HAP-1 (cell line): ENCODE measurements at regions not wholly inside any gene's neighbourhood (a gene's known extent, or its start where the extent isn't known, plus 50 kb on each side); places are given as distances from the start of the nearest gene placed in this dataset.
"Not testable (repeated sequence)": the region's sequence is repeated elsewhere in the genome, so short reads cannot be mapped to it uniquely, and the experiment has no call there.

Source experiments
- DNase-seq, 2 experiments: peaks; one replicate each; pipeline ENCODE4 v3.0.0-alpha.2; 2016 to 2020; ENCODE audit warnings: low spot score in 2 of 2
- H3K27me3 ChIP-seq: fragments of 250-450 bp; sonication (Bioruptor Pico); 2 replicates; pipeline ENCODE4 v1.5.1; 2020; ENCODE audit warnings: low read depth, mild to moderate bottlenecking, moderate library complexity
- H3K36me3 ChIP-seq: fragments of 250-450 bp; sonication (Bioruptor Pico); replicated peaks from 2 replicates; pipeline ENCODE4 v1.5.1; 2020; ENCODE audit warnings: mild to moderate bottlenecking
- H3K4me1 ChIP-seq: fragments of 250-450 bp; sonication (Bioruptor Pico); 2 replicates; pipeline ENCODE4 v1.5.1; 2020; ENCODE audit warnings: mild to moderate bottlenecking
- H3K4me3 ChIP-seq: fragments of 250-450 bp; sonication (Bioruptor Pico); 2 replicates; pipeline ENCODE4 v1.5.1; 2020; ENCODE audit warnings: mild to moderate bottlenecking, moderate library complexity
- H3K9me3 ChIP-seq: fragments of 250-450 bp; sonication (Bioruptor Pico); 2 replicates; pipeline ENCODE4 v1.5.1; 2020; ENCODE audit warnings: mild to moderate bottlenecking, moderate library complexity
- in situ Hi-C: fragments of 300-500 bp; cut with MboI; formaldehyde crosslinking; loops from 3 replicates; pipeline ENCODE4 v1.14.3; 2020; ENCODE audit warnings: low sequenced_read_pairs, inconsistent platforms, mixed read lengths

DNA sequence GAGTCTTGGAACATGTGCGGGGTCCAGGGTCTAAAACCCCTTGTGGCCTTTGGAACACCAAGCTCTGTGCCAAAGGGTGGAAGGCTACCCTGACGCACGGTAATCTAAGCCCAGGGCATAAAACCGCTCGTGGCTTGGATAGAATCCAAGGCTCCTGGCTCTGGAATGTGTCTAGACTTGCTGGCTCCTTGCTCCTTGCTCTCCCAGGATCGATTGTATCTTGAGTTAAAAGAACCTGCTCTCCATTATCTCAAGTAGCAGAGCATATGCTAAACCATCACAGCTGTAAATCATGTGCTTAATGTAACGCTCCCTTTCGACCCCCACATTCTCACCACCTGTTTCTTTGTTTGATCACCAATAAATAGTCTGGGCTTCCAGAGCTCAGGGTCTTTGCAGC lies 50.3 kb downstream of the TLCD4 start:
- H3K4me1 ChIP-seq, H3K9me3 ChIP-seq, H3K27me3 ChIP-seq, H3K4me3 ChIP-seq, in situ Hi-C loops, H3K36me3 ChIP-seq: not testable (repeated sequence)
- peak; percentile 26 to 75 for DNase-seq

DNA sequence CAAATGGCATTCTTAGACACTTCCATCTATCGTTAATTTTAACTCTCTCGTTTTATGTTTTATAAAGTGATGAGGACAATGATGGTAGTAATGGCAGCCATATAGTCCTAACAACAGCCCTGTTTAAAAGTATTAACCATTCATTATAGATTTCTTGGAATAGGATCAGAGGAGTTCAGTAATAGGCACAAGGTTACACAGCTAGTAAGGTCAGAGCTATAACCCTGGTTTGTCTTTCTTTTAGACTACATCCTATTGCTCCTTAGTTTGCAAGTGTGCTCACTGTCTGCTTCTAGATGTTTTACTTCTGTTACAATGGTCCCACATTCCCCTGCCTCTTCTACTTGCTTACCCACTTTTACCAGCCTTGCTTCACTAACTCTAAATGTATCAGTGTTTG lies 50.9 kb downstream of the TLCD4 start:
- Histone ChIP-seq H3K27me3 (no peaks in the 10 kb centered on the region), H3K9me3 (no peaks in the 10 kb centered on the region), H3K4me3 (no peak overlapping the region), H3K36me3 (no peaks in the 10 kb centered on the region), H3K4me1 (peaks cover 10% of the 10 kb centered on the region)
- in situ Hi-C loops: no loop called here
- no peak for DNase-seq

GRCh38 chr1:95168761-95169351 lies 51.7 kb downstream of the TLCD4 start:
- Histone ChIP-seq H3K4me1 (peaks cover 10% of the 10 kb centered on the region), H3K4me3 (no peak overlapping the region), H3K9me3 (no peaks in the 10 kb centered on the region), H3K36me3 (no peaks in the 10 kb centered on the region), H3K27me3 (no peaks in the 10 kb centered on the region)
- no peak for DNase-seq
- in situ Hi-C loops: no loop called here

GRCh38 chr1:95169548-95169947 lies 52.4 kb downstream of the TLCD4 start:
- DNase-seq: no peak

GRCh38 chr1:95171270-95172245 lies 54.4 kb downstream of the TLCD4 start:
- no peaks in the 10 kb centered on the region for H3K9me3 ChIP-seq
- in situ Hi-C loops: no loop called here
- H3K4me1 ChIP-seq: peaks cover 10% of the 10 kb centered on the region
- H3K4me3 ChIP-seq: no peak overlapping the region
- DNase-seq: no peak
- H3K27me3 ChIP-seq: no peaks in the 10 kb centered on the region
- no peaks in the 10 kb centered on the region for H3K36me3 ChIP-seq

More at GRCh38 chr1:95169548-95169947, 52.4 kb downstream of the TLCD4 start:
- in situ Hi-C loops: no loop called here
- no peaks in the 10 kb centered on the region for H3K9me3 ChIP-seq
- peaks cover 10% of the 10 kb centered on the region for H3K4me1 ChIP-seq
- H3K4me3 ChIP-seq: no peak overlapping the region
- no peaks in the 10 kb centered on the region for H3K27me3 ChIP-seq
- H3K36me3 ChIP-seq: no peaks in the 10 kb centered on the region

- no peaks in the 10 kb centered on the region for H3K36me3 ChIP-seq
- DNase-seq: no peak
- no peak overlapping the region for H3K4me3 ChIP-seq
- in situ Hi-C loops: no loop called here
- no peaks in the 10 kb centered on the region for H3K4me1 ChIP-seq
- H3K27me3 ChIP-seq: no peaks in the 10 kb centered on the region
- H3K9me3 ChIP-seq: no peaks in the 10 kb centered on the region
Observed at GRCh38 chr1:95176861-95177260, 57.1 kb upstream of the RWDD3 start.

DNA sequence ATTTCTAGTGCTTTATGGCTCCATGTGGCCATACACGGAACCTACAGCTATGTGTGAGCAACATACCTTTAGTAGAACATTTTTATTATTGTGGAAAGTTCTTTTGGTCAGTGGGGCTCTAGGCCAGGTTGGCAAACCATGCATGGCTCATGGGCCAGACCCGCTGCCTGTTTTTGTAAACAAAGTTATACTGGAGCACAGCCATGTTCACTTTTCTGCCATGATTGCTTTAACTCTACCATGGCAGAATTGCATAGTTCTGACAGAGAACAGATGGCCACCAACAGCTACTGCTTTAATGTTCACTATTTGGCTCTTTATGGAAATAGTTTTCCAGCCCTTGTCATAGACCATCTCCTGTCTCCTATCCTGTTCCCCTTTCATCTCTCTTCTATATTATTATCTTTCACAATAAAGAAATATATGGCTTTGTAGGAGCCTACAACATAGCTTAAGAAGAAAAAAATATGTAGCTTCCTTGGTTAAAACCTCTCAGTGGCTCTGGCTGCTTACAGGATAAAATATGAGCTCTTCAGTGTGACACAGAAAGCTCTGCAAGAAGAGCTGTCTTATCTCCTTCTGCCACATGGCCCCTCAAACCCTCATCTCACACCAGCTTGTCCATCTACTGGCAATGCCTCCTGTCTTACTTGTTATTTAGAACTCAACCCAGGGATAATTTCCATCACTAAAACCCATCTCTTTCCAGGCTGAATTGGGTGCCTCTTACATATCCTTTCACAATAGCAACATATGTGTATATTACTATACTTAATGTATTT lies 54.6 kb upstream of the RWDD3 start:
- in situ Hi-C loops: no loop called here
- no peak overlapping the region for H3K4me3 ChIP-seq
- no peaks in the 10 kb centered on the region for H3K9me3 ChIP-seq
- no peaks in the 10 kb centered on the region for H3K36me3 ChIP-seq
- DNase-seq: no peak
- H3K4me1 ChIP-seq: no peaks in the 10 kb centered on the region
- no peaks in the 10 kb centered on the region for H3K27me3 ChIP-seq

- Histone ChIP-seq H3K4me1 (no peaks in the 10 kb centered on the region), H3K4me3 (no peak overlapping the region), H3K27me3 (no peaks in the 10 kb centered on the region), H3K36me3 (no peaks in the 10 kb centered on the region), H3K9me3 (no peaks in the 10 kb centered on the region)
- in situ Hi-C loops: no loop called here
- DNase-seq: no peak
Observed at GRCh38 chr1:95180371-95180770, 53.6 kb upstream of the RWDD3 start.

- Histone ChIP-seq H3K27me3 (no peaks in the 10 kb centered on the region), H3K4me1 (no peaks in the 10 kb centered on the region), H3K4me3 (no peak overlapping the region), H3K9me3 (no peaks in the 10 kb centered on the region), H3K36me3 (no peaks in the 10 kb centered on the region)
- no peak for DNase-seq
- in situ Hi-C loops: no loop called here
Observed at GRCh38 chr1:95181096-95181495, 52.9 kb upstream of the RWDD3 start.

- Histone ChIP-seq H3K4me3 (no peak overlapping the region), H3K27me3 (no peaks in the 10 kb centered on the region), H3K9me3 (no peaks in the 10 kb centered on the region), H3K36me3 (no peaks in the 10 kb centered on the region), H3K4me1 (no peaks in the 10 kb centered on the region)
- DNase-seq: no peak
- in situ Hi-C loops: no loop called here
Observed at GRCh38 chr1:95183952-95184351, 50.1 kb upstream of the RWDD3 start.
